K562 (cell line): ENCODE measurements at regions not wholly inside any gene's neighbourhood (a gene's known extent, or its start where the extent isn't known, plus 50 kb on each side); places are given as distances from the start of the nearest gene placed in this dataset.

ENCODE experiments used
- ATAC-seq: fragments of 200-7000 bp; cut with Tn5 transposase; 3 replicates; pipeline ENCODE4 v1.9.1; 2020; ENCODE audit warnings: moderate library complexity
- BruUV-seq: library from RNA; stranded (reverse); fragments of 400-500 nt; replicated peaks from 2 replicates; lab custom pipeline; 2021; lab: Mats Ljungman, UMichigan
- CTCF ChIA-PET: fragments of 300-600 bp; formaldehyde crosslinking; extraction: SDS; loops from one replicate; lab custom pipeline; 2021; ENCODE audit warnings: low intra/inter-chr PET ratio; lab: Yijun Ruan, JAX
- POLR2A ChIA-PET: fragments of 300-600, 350-650 bp; sonication (Branson Sonifier 250); formaldehyde crosslinking; extraction: SDS; loops from one replicate; lab custom pipeline; 2021; ENCODE audit warnings: antibody characterized with exemption, inconsistent platforms; lab: Yijun Ruan, JAX
- DNase-seq, 4 experiments: peaks; one replicate each; pipeline versions ENCODE4 v3.0.0 to v3.0.0-alpha.2; 2011 to 2018; ENCODE audit warnings: low spot score in 3 of 4, mixed read lengths in 3 of 4; ENCODE audit errors: extremely low read depth in 1 of 4
- FAIRE-seq: peaks from 2 replicates; lab custom pipeline; 2011; peaks lifted over from hg19 to GRCh38; lab: Jason Lieb, UNC
- H2AFZ ChIP-seq: 2 replicates; pipeline ENCODE4 v1.6.0; 2011; ENCODE audit warnings: low read depth, low read length, control low read depth, inconsistent platforms
- H3K27ac ChIP-seq: fragments of 200-600 bp; 3 replicates; pipeline ENCODE4 v1.8.0; 2011; ENCODE audit warnings: low read depth, mild to moderate bottlenecking, control low read depth, inconsistent platforms, low read length, moderate library complexity, mixed read lengths; ENCODE audit errors: extremely low read depth
- H3K27me3 ChIP-seq, 2 experiments: fragments of 300-600 bp in 1 of 2; 2 replicates in 1 of 2; 3 replicates in 1 of 2; pipeline versions ENCODE4 v1.6.0 to v1.8.0; 2011; ENCODE audit warnings: inconsistent platforms in 2 of 2, low read length in 2 of 2, mild to moderate bottlenecking in 1 of 2, mixed read lengths in 1 of 2, moderate library complexity in 1 of 2; ENCODE audit not compliant: control insufficient read depth in 2 of 2, insufficient read depth in 2 of 2
- H3K36me3 ChIP-seq: fragments of 300-600 bp; 3 replicates; pipeline ENCODE4 v1.8.0; 2011; ENCODE audit warnings: mild to moderate bottlenecking, low read length, inconsistent platforms; ENCODE audit not compliant: control insufficient read depth, insufficient read depth
- H3K4me1 ChIP-seq, 2 experiments: fragments of 200-600 bp in 1 of 2; replicated peaks in 1 of 2; 2 replicates in 1 of 2; 3 replicates in 1 of 2; pipeline versions ENCODE4 v1.5.1 to v1.8.0; 2011; ENCODE audit warnings: inconsistent platforms in 2 of 2, low read length in 2 of 2, mild to moderate bottlenecking in 1 of 2, mixed read lengths in 1 of 2, moderate library complexity in 1 of 2; ENCODE audit not compliant: control insufficient read depth in 2 of 2, insufficient read depth in 2 of 2
- H3K4me2 ChIP-seq: 2 replicates; pipeline ENCODE4 v1.6.1; 2011; ENCODE audit warnings: low read length, control low read depth, inconsistent platforms, mixed read lengths; ENCODE audit not compliant: insufficient read depth
- H3K4me3 ChIP-seq: fragments of 200-600 bp; sonication (generic), shearing (Covaris generic); 2 replicates; pipeline ENCODE4 v1.5.1; 2016; ENCODE audit warnings: control low read depth, inconsistent platforms
- H3K79me2 ChIP-seq: fragments of 200-600 bp; 3 replicates; pipeline ENCODE4 v1.8.0; 2011; ENCODE audit warnings: low read length, inconsistent platforms; ENCODE audit not compliant: control insufficient read depth, insufficient read depth
- H3K9ac ChIP-seq, 2 experiments: 2 replicates each; pipeline versions ENCODE4 v1.6.0 to v1.6.1; 2011; ENCODE audit warnings: low read depth in 2 of 2, low read length in 2 of 2, control low read depth in 1 of 2, inconsistent platforms in 1 of 2, mild to moderate bottlenecking in 1 of 2, mixed read lengths in 1 of 2; ENCODE audit not compliant: insufficient read depth in 1 of 2
- H3K9me1 ChIP-seq: one replicate; pipeline ENCODE4 v1.6.0; 2011; ENCODE audit warnings: inconsistent platforms, mild to moderate bottlenecking, low read length, moderate library complexity; ENCODE audit not compliant: control insufficient read depth, insufficient read depth
- H3K9me3 ChIP-seq: replicated peaks from 2 replicates; pipeline ENCODE4 v1.5.1; 2011; ENCODE audit warnings: low read depth, low read length, inconsistent platforms; ENCODE audit not compliant: control insufficient read depth, insufficient read depth
- H4K20me1 ChIP-seq: replicated peaks from 2 replicates; pipeline ENCODE4 v1.6.1; 2011; ENCODE audit warnings: low read length, inconsistent platforms, mixed read lengths; ENCODE audit not compliant: control insufficient read depth, insufficient read depth
- BCL6 ChIP-seq: fragments of 250-450 bp; sonication (Bioruptor Pico); IDR thresholded peaks from 2 replicates; pipeline ENCODE4 v1.4.0; 2020
- CREB3 ChIP-seq: fragments of 450-650 bp; conservative IDR thresholded peaks from 2 replicates; pipeline ENCODE4 v1.6.1; 2016; ENCODE audit warnings: missing genetic modification characterization, low read depth, mild to moderate bottlenecking, missing compliant biosample characterization, moderate library complexity
- EGR1 ChIP-seq: fragments of 450-650 bp; conservative IDR thresholded peaks from 2 replicates; pipeline ENCODE4 v1.6.1; 2017; ENCODE audit warnings: mild to moderate bottlenecking
- EP300 ChIP-seq: IDR thresholded peaks from 2 replicates; pipeline ENCODE4 v1.6.1; 2012; ENCODE audit warnings: low read length, improper control_type of control experiment
- FOXA3 ChIP-seq, 2 experiments: fragments of 450-650 bp in 1 of 2; sonication (generic) in 1 of 2; formaldehyde crosslinking; IDR thresholded peaks in 1 of 2; conservative IDR thresholded peaks in 1 of 2; 2 replicates each; pipeline versions ENCODE4 v1.4.0 to v1.8.0; 2020 to 2022; ENCODE audit warnings: mild to moderate bottlenecking in 2 of 2, missing genetic modification reagents in 1 of 2
- GATA2 ChIP-seq: sonication (generic); formaldehyde crosslinking; IDR thresholded peaks from 2 replicates; pipeline ENCODE4 v1.4.0; 2020; ENCODE audit warnings: mild to moderate bottlenecking, missing genetic modification reagents
- KLF1 ChIP-seq: fragments of 450-650 bp; IDR thresholded peaks from 2 replicates; pipeline ENCODE4 v1.6.1; 2016; ENCODE audit warnings: missing genetic modification characterization, missing compliant biosample characterization
- MED1 ChIP-seq: sonication (generic); formaldehyde crosslinking; IDR thresholded peaks from 2 replicates; pipeline ENCODE4 v1.8.1; 2023; ENCODE audit warnings: missing genetic modification reagents, borderline replicate concordance
- PYGO2 ChIP-seq: fragments of 450-650 bp; IDR thresholded peaks from 2 replicates; pipeline ENCODE4 v1.6.1; 2016; ENCODE audit warnings: mild to moderate bottlenecking, missing genetic modification characterization, moderate library complexity, missing compliant biosample characterization
- SAFB ChIP-seq: fragments of 200-400 bp; formaldehyde crosslinking; IDR thresholded peaks from 2 replicates; pipeline ENCODE4 v1.6.1; 2017; ENCODE audit warnings: low read depth, low read length, borderline replicate concordance
- SMAD1 ChIP-seq: fragments of 150-350 bp; IDR thresholded peaks from 2 replicates; pipeline ENCODE4 v1.6.1; 2014; ENCODE audit warnings: low read length, low read depth; ENCODE audit not compliant: partially characterized antibody
- SMARCA4 ChIP-seq: fragments of 450-650 bp; IDR thresholded peaks from 2 replicates; pipeline ENCODE4 v1.6.1; 2016
- SNAPC5 ChIP-seq: fragments of 250-450 bp; sonication (Bioruptor Pico); IDR thresholded peaks from 2 replicates; pipeline ENCODE4 v1.8.0; 2021; ENCODE audit warnings: moderate library complexity, mild to moderate bottlenecking, inconsistent platforms
- ZFP1 ChIP-seq: fragments of 450-650 bp; formaldehyde crosslinking; IDR thresholded peaks from 2 replicates; pipeline ENCODE4 v1.4.0; 2020; ENCODE audit warnings: mild to moderate bottlenecking, mixed read lengths
- ZFP30 ChIP-seq: fragments of 250-450 bp; sonication (Bioruptor Pico); IDR thresholded peaks from 2 replicates; pipeline ENCODE4 v1.8.0; 2022; ENCODE audit warnings: moderate library complexity, mild to moderate bottlenecking, inconsistent platforms, borderline replicate concordance
- ZNF3 ChIP-seq: fragments of 250-450 bp; sonication (Bioruptor Pico); IDR thresholded peaks from 2 replicates; pipeline ENCODE4 v1.5.0; 2021; ENCODE audit warnings: mild to moderate bottlenecking, moderate library complexity
- ZNF79 ChIP-seq: fragments of 250-450 bp; sonication (Bioruptor Pico); IDR thresholded peaks from 2 replicates; pipeline ENCODE4 v1.4.0; 2020; ENCODE audit warnings: low read depth, mild to moderate bottlenecking, moderate library complexity
- WGBS: fragments of 100-300 bp; shearing (Covaris generic); methylation state at CpG from one replicate; pipeline ENCODE4 v1.1.6; 2016; ENCODE audit warnings: low coverage, mixed read lengths; ENCODE audit not compliant: insufficient coverage; ENCODE audit errors: missing lambda C conversion rate; 5-methylcytosine and 5-hydroxymethylcytosine counted together
- in situ Hi-C: fragments of 300-500 bp; cut with MboI; formaldehyde crosslinking; loops from 4 replicates; pipeline ENCODE4 v1.15.0; 2018; ENCODE audit warnings: inconsistent platforms, mixed read lengths
- intact Hi-C: fragments of 100-400 bp; cut with micrococcal nuclease; formaldehyde crosslinking; loops from 2 replicates; pipeline ENCODE4 v1.14.2; 2022

GRCh38 chr4:10347281-10347795 lies 109.9 kb downstream of the ZNF518B start:
- Histone ChIP-seq H3K36me3 (no peaks in the 10 kb centered on the region), H3K79me2 (no peaks in the 10 kb centered on the region), H2AFZ (no peak overlapping the region), H3K9ac (no peak overlapping the region), H3K4me3 (no peak overlapping the region), H3K4me1 (peaks cover 12 to 38% of the 10 kb centered on the region in 2 experiments), H3K9me3 (no peaks in the 10 kb centered on the region), H3K27me3 (no peaks in the 10 kb centered on the region), H3K4me2 (no peak overlapping the region), H3K9me1 (no peaks in the 10 kb centered on the region), H3K27ac (no peak overlapping the region), H4K20me1 (no peaks in the 10 kb centered on the region)
- BruUV-seq, result no TSS peak
- TF ChIP-seq PYGO2 (tag), result no peak
- DNase-seq (no peak), ATAC-seq (no peak), FAIRE-seq (no peak)
- ChIA-PET POLR2A (interaction anchor here (1.0 to 2.2 kb wide), 4 partner anchors 8 to 179 kb away, joined by 3 to 7 read pairs (median 6); no protein-coding TSS in a partner anchor), CTCF (no interaction called here)
- in situ Hi-C loops, result no loop called here
- 64% methylated on average over 5 of the region's 5 CpGs for WGBS
- intact Hi-C loops, result no loop called here

- DNase-seq (peak in 1 of 4 experiments; percentile 19), ATAC-seq (peak; percentile 64), FAIRE-seq (no peak)
- H4K20me1 ChIP-seq, result no peaks in the 10 kb centered on the region
- peaks cover 12 to 34% of the 10 kb centered on the region in 2 experiments for H3K4me1 ChIP-seq
- H3K9me3 ChIP-seq, result no peaks in the 10 kb centered on the region
- BruUV-seq, result no TSS peak
- intact Hi-C loops (no loop called here), in situ Hi-C loops (no loop called here)
- no peaks in the 10 kb centered on the region for H3K27me3 ChIP-seq
- peak overlapping the region; percentile 28 for H2AFZ ChIP-seq
- ChIA-PET POLR2A (interaction anchor here (0.6 to 2.2 kb wide), 8 partner anchors 9 to 304 kb away, joined by 3 to 10 read pairs (median 6); no protein-coding TSS in a partner anchor), CTCF (no interaction called here)
- peak overlapping the region; percentile 49; the same call in 1 of the 2 replicates for H3K4me2 ChIP-seq
- no peaks in the 10 kb centered on the region for H3K79me2 ChIP-seq
- H3K4me3 ChIP-seq, result no peak overlapping the region
- H3K27ac ChIP-seq, result peak overlapping the region; percentile 24; the same call in 2 of the 3 replicates
- H3K36me3 ChIP-seq, result no peaks in the 10 kb centered on the region
- H3K9ac ChIP-seq, result no peak overlapping the region
- 65% methylated on average over 2 of the region's 2 CpGs for WGBS
- no peaks in the 10 kb centered on the region for H3K9me1 ChIP-seq
- TF ChIP-seq GATA2 (CRISPR knock-in tag), result no peak
- TF ChIP-seq MED1, result no peak
- TF ChIP-seq ZNF3 (CRISPR knock-in tag), result no peak
- TF ChIP-seq FOXA3 (CRISPR knock-in tag; conservative IDR thresholded peaks at IDR 0.05 in 1 of 2, IDR thresholded peaks at IDR 0.05 in 1 of 2), result peak in 1 of 2 experiments; percentile 81; a peak in 2 of 4 replicates
- TF ChIP-seq SNAPC5 (CRISPR knock-in tag), result no peak
- TF ChIP-seq SMARCA4, result no peak
- peak; percentile 54 for TF ChIP-seq EP300
- no peak for TF ChIP-seq CREB3 (tag)
- TF ChIP-seq ZFP1 (CRISPR knock-in tag), result no peak
- no peak for TF ChIP-seq EGR1
- no peak for TF ChIP-seq ZFP30
- no peak for TF ChIP-seq ZNF79 (CRISPR knock-in tag)
- no peak for TF ChIP-seq SAFB
- TF ChIP-seq KLF1 (tag), result no peak
- no peak for TF ChIP-seq SMAD1
- TF ChIP-seq BCL6 (CRISPR knock-in tag), result no peak
These were observed 111.2 kb downstream of the ZNF518B start for GRCh38 chr4:10346023-10346422.
